Body of pancreas (tissue), 4 donors: ENCODE measurements at regions not wholly inside any gene's neighbourhood (a gene's known extent, or its start where the extent isn't known, plus 50 kb on each side); places are given as distances from the start of the nearest gene placed in this dataset.

Experiments
- CTCF ChIP-seq, 7 experiments: fragments of 450-650 bp in 4 of 7; fragments of 200-600 bp in 3 of 7; sonication (generic) in 3 of 7; IDR thresholded peaks; one replicate each; pipeline ENCODE4 v1.5.1; 2016 to 2019; ENCODE audit warnings: antibody characterized with exemption in 7 of 7
- POLR2A ChIP-seq, 3 donors: fragments of 450-650 bp; IDR thresholded peaks; one replicate each; pipeline ENCODE4 v1.6.1; 2016; ENCODE audit warnings: antibody characterized with exemption in 3 of 3, mild to moderate bottlenecking in 2 of 3

- no peak for TF ChIP-seq CTCF (IDR thresholded peaks at IDR 0.05)
- no peak for TF ChIP-seq POLR2A (IDR thresholded peaks at IDR 0.05)
These were observed 207.8 kb upstream of the GATB start for GRCh38 chr4:151968643-151969042.
